HFF-Myc (cell line): ENCODE measurements at regions not wholly inside any gene's neighbourhood (a gene's known extent, or its start where the extent isn't known, plus 50 kb on each side); places are given as distances from the start of the nearest gene placed in this dataset.

Experiments
- DNase-seq: peaks from one replicate; pipeline ENCODE4 v3.0.0-alpha.2; 2011; ENCODE audit warnings: low read depth; ENCODE audit errors: extremely low read depth
- H3K4me3 ChIP-seq: replicated peaks from 2 replicates; pipeline ENCODE4 v1.5.1; 2011; ENCODE audit warnings: low read depth, mild to moderate bottlenecking, control low read depth, low read length
- TF ChIP-seq, protein P1 (sequence below): IDR thresholded peaks from 2 replicates; pipeline ENCODE4 v1.5.1; 2012; ENCODE audit warnings: mild to moderate bottlenecking, low read depth, low read length, control low read depth; ENCODE audit errors: missing control alignments

GRCh38 chr11:70633610-70634009 is 235.3 kb downstream of the CTTN start:
- H3K4me3 ChIP-seq = no peak overlapping the region
- TF ChIP-seq, protein P1, sequence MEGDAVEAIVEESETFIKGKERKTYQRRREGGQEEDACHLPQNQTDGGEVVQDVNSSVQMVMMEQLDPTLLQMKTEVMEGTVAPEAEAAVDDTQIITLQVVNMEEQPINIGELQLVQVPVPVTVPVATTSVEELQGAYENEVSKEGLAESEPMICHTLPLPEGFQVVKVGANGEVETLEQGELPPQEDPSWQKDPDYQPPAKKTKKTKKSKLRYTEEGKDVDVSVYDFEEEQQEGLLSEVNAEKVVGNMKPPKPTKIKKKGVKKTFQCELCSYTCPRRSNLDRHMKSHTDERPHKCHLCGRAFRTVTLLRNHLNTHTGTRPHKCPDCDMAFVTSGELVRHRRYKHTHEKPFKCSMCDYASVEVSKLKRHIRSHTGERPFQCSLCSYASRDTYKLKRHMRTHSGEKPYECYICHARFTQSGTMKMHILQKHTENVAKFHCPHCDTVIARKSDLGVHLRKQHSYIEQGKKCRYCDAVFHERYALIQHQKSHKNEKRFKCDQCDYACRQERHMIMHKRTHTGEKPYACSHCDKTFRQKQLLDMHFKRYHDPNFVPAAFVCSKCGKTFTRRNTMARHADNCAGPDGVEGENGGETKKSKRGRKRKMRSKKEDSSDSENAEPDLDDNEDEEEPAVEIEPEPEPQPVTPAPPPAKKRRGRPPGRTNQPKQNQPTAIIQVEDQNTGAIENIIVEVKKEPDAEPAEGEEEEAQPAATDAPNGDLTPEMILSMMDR = no peak
- DNase-seq = no peak

- TF ChIP-seq, protein P1 = no peak
- no peak for DNase-seq
- no peak overlapping the region for H3K4me3 ChIP-seq
Measured at GRCh38 chr11:70636659-70637058, 238.3 kb downstream of the CTTN start.

DNA sequence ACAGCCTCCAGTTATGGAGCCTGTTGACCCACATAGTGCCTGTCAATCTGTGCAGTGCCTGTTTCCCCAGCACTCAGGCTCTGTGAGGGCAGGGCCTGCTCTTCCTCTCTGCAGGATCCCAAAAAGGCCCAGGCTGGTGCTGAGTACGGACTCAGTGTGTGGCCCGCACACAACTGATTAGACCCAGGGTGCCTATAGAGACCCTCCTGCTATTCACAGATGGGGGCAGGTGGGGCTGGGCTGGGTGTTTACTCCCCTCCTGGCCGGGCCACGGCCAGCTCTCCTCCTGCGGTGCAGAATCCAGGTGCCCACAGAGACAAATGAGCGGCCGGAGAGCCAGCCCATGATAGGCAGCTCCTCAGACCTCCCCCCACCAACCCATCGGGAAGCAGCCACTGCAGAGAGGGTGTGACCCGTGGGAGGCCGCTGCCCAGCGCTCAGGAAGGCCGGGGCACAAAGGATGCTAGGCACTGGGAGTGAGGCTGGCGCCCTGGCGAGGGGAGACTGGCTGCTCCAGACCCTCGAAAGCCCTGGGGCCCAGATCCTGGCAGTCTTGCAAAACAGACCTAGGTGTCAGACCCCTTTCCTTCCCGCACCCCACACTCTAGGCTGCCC is 239.0 kb downstream of the CTTN start:
- no peak for DNase-seq
- no peak overlapping the region for H3K4me3 ChIP-seq
- TF ChIP-seq, protein P1 = no peak

GRCh38 chr11:70637949-70638583 is 239.7 kb downstream of the CTTN start:
- TF ChIP-seq, protein P1 = no peak
- H3K4me3 ChIP-seq = no peak overlapping the region
- DNase-seq = no peak

DNA sequence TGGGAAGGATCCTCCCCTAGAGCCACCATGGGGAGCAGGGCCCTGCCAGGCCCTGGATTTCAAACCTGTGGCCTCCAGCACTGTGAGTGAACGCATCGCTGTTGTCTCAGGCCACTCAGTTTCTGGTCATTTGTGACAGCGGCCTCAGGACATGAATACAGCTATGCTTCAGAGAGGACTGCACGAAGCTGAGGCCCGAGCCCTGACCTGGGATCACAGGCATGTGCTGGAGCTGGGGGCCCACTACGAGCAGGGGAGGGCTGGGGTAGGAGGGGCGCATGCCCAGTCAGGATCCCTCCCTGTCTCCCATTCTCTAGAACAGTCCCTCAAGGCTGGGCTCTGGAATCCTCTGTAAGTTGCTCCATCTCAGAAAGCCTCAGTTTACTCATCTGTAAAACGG is 242.1 kb downstream of the CTTN start:
- no peak overlapping the region for H3K4me3 ChIP-seq
- TF ChIP-seq, protein P1 = no peak
- DNase-seq = no peak

DNA sequence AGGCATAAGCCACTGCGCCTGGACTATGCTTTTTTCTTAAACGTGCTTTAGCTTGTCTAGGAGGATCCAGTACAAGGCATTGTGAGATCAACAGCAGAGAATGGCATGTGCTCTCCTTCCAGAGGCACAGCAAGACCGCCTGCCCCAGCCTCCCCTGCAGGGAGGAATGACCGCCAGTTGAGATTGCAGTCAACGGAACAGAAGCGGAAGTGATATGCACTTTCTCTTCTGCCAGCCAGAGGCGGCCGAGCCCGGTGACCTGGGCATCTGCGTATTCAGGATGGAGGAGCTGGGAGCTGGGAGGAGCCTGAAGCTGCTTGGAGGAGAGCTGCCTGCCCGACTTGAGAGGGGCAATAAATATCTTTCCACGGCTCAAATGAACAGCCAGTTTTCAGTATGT is 243.0 kb downstream of the CTTN start:
- DNase-seq = no peak
- H3K4me3 ChIP-seq = no peak overlapping the region
- TF ChIP-seq, protein P1 = no peak
